H1 (cell line): ENCODE measurements at regions not wholly inside any gene's neighbourhood (a gene's known extent, or its start where the extent isn't known, plus 50 kb on each side); places are given as distances from the start of the nearest gene placed in this dataset.

Source experiments
- CTCF ChIA-PET: fragments of 300-600 bp; sonication (Branson Sonifier 250); formaldehyde crosslinking; loops from one replicate; lab custom pipeline; 2021; ENCODE audit not compliant: partially characterized antibody; lab: Charles Lee
- POLR2A ChIA-PET: fragments of 300-600 bp; sonication (Branson Sonifier 250); formaldehyde crosslinking; loops from one replicate; lab custom pipeline; 2021; ENCODE audit warnings: inconsistent platforms; ENCODE audit not compliant: partially characterized antibody; lab: Charles Lee
- DNase-seq, 2 experiments: peaks; one replicate each; pipeline versions ENCODE4 v3.0.0 to v3.0.0-alpha.2; 2010 to 2022; ENCODE audit warnings: low spot score in 2 of 2, low read depth in 1 of 2, mixed read lengths in 1 of 2
- FAIRE-seq: peaks from 2 replicates; lab custom pipeline; 2011; peaks lifted over from hg19 to GRCh38; lab: Jason Lieb, UNC
- H2AFZ ChIP-seq: 2 replicates; pipeline ENCODE4 v1.8.1; 2012; ENCODE audit warnings: low read length, inconsistent platforms
- H2AK5ac ChIP-seq: 2 replicates; pipeline ENCODE4 v1.6.1; 2013; ENCODE audit warnings: low read depth, low read length
- H2BK120ac ChIP-seq: replicated peaks from 2 replicates; pipeline ENCODE3; 2013; ENCODE audit warnings: low read depth, low read length, inconsistent platforms
- H2BK12ac ChIP-seq: 2 replicates; pipeline ENCODE4 v1.6.1; 2013; ENCODE audit warnings: low read depth, low read length
- H2BK15ac ChIP-seq: 2 replicates; pipeline ENCODE4 v1.6.1; 2013; ENCODE audit warnings: low read length
- H2BK20ac ChIP-seq: 2 replicates; pipeline ENCODE4 v1.6.1; 2013; ENCODE audit warnings: low read length
- H2BK5ac ChIP-seq: 2 replicates; pipeline ENCODE4 v1.6.1; 2013; ENCODE audit warnings: low read depth, low read length
- H3K14ac ChIP-seq: 2 replicates; pipeline ENCODE4 v1.6.1; 2013; ENCODE audit warnings: inconsistent platforms; ENCODE audit not compliant: insufficient read length
- H3K18ac ChIP-seq: 2 replicates; pipeline ENCODE4 v1.6.1; 2013; ENCODE audit warnings: low read length; ENCODE audit errors: extremely low read depth
- H3K23ac ChIP-seq: 2 replicates; pipeline ENCODE4 v1.6.1; 2013; ENCODE audit warnings: inconsistent platforms; ENCODE audit not compliant: insufficient read length
- H3K23me2 ChIP-seq: 2 replicates; pipeline ENCODE4 v1.6.1; 2013; ENCODE audit warnings: low read depth, low read length
- H3K27ac ChIP-seq: 2 replicates; pipeline ENCODE4 v1.6.1; 2011; ENCODE audit warnings: low read depth, low read length, inconsistent platforms
- H3K27me3 ChIP-seq, 4 experiments: replicated peaks in 1 of 4; 1 replicate in 1 of 4; 2 replicates in 3 of 4; pipeline versions ENCODE4 v1.6.1 to v1.8.1; 2011 to 2013; ENCODE audit warnings: low read length in 3 of 4, mild to moderate bottlenecking in 3 of 4, inconsistent platforms in 2 of 4, mixed read lengths in 2 of 4, moderate library complexity in 1 of 4; ENCODE audit not compliant: control insufficient read depth in 3 of 4, insufficient read depth in 3 of 4; ENCODE audit errors: extremely low read depth in 1 of 4
- H3K36me3 ChIP-seq, 4 experiments: 2 replicates each; pipeline versions ENCODE4 v1.6.1 to v1.8.1; 2011 to 2013; ENCODE audit warnings: mild to moderate bottlenecking in 4 of 4, low read length in 3 of 4, moderate library complexity in 2 of 4, control low read depth in 1 of 4, inconsistent platforms in 1 of 4; ENCODE audit not compliant: insufficient read depth in 4 of 4, control insufficient read depth in 2 of 4
- H3K4ac ChIP-seq: replicated peaks from 2 replicates; pipeline ENCODE3; 2013; ENCODE audit warnings: low read length, low read depth, mixed read lengths, inconsistent platforms; ENCODE audit not compliant: insufficient read length
- H3K4me1 ChIP-seq, 4 experiments: replicated peaks in 1 of 4; 1 replicate in 1 of 4; 2 replicates in 3 of 4; pipeline versions ENCODE4 v1.6.1 to v1.8.1; 2011 to 2013; ENCODE audit warnings: low read length in 3 of 4, inconsistent platforms in 2 of 4, mixed read lengths in 1 of 4; ENCODE audit not compliant: insufficient read depth in 4 of 4, control insufficient read depth in 3 of 4
- H3K4me2 ChIP-seq, 2 experiments: 2 replicates each; pipeline versions ENCODE4 v1.6.1 to v1.8.1; 2011 to 2013; ENCODE audit warnings: low read depth in 2 of 2, low read length in 2 of 2, control low read depth in 1 of 2, inconsistent platforms in 1 of 2, mild to moderate bottlenecking in 1 of 2; ENCODE audit not compliant: insufficient read depth in 1 of 2
- H3K4me3 ChIP-seq, 4 experiments: fragments of 200-600, 300-600 bp in 1 of 4; sonication (generic), shearing (Covaris generic), sonication (Bioruptor Twin) in 1 of 4; 2 replicates each; pipeline versions ENCODE4 v1.5.1 to v1.8.1; 2011 to 2016; ENCODE audit warnings: low read length in 4 of 4, low read depth in 3 of 4, control low read depth in 2 of 4, inconsistent platforms in 2 of 4, mild to moderate bottlenecking in 2 of 4, mixed read lengths in 1 of 4, moderate library complexity in 1 of 4; ENCODE audit not compliant: insufficient read depth in 2 of 4; ENCODE audit errors: extremely low read depth in 1 of 4
- H3K56ac ChIP-seq: replicated peaks from 2 replicates; pipeline ENCODE3; 2013; ENCODE audit warnings: low read depth, mild to moderate bottlenecking, mixed read lengths, low read length, inconsistent platforms; ENCODE audit not compliant: insufficient read length
- H3K79me1 ChIP-seq: 2 replicates; pipeline ENCODE4 v1.6.1; 2013; ENCODE audit warnings: low read depth, low read length, control low read depth
- H3K79me2 ChIP-seq, 2 experiments: 2 replicates each; pipeline versions ENCODE4 v1.6.1 to v1.8.1; 2012 to 2013; ENCODE audit warnings: low read length in 2 of 2, mild to moderate bottlenecking in 2 of 2, inconsistent platforms in 1 of 2; ENCODE audit not compliant: insufficient read depth in 2 of 2, control insufficient read depth in 1 of 2
- H3K9ac ChIP-seq, 4 experiments: replicated peaks in 1 of 4; 1 replicate in 1 of 4; 2 replicates in 3 of 4; pipeline versions ENCODE4 v1.6.1 to v1.8.1; 2011 to 2013; ENCODE audit warnings: low read depth in 3 of 4, low read length in 3 of 4, control low read depth in 2 of 4, mild to moderate bottlenecking in 2 of 4, moderate library complexity in 2 of 4, inconsistent platforms in 1 of 4; ENCODE audit errors: extremely low read depth in 1 of 4
- H3K9me3 ChIP-seq, 2 experiments: 2 replicates each; pipeline versions ENCODE4 v1.6.1 to v1.8.1; 2012 to 2013; ENCODE audit warnings: mild to moderate bottlenecking in 2 of 2, moderate library complexity in 2 of 2, control low read depth in 1 of 2, inconsistent platforms in 1 of 2, low read depth in 1 of 2, low read length in 1 of 2, mixed read lengths in 1 of 2; ENCODE audit not compliant: insufficient read depth in 2 of 2
- H4K20me1 ChIP-seq, 2 experiments: replicated peaks in 1 of 2; 2 replicates each; pipeline versions ENCODE3 to v1.8.1; 2011 to 2013; ENCODE audit warnings: inconsistent platforms in 2 of 2, low read length in 2 of 2, mild to moderate bottlenecking in 1 of 2; ENCODE audit not compliant: insufficient read depth in 2 of 2, control insufficient read depth in 1 of 2
- H4K5ac ChIP-seq: 2 replicates; pipeline ENCODE4 v1.6.1; 2013; ENCODE audit warnings: low read length, low read depth, mixed read lengths, inconsistent platforms; ENCODE audit not compliant: insufficient read length
- H4K8ac ChIP-seq: 2 replicates; pipeline ENCODE4 v1.8.0; 2013; ENCODE audit warnings: mild to moderate bottlenecking, moderate library complexity, low read length, inconsistent platforms; ENCODE audit not compliant: insufficient read depth; ENCODE audit errors: extremely low read depth
- H4K91ac ChIP-seq: replicated peaks from 2 replicates; pipeline ENCODE3; 2013; ENCODE audit warnings: low read length, mixed read lengths, inconsistent platforms; ENCODE audit not compliant: insufficient read length
- EGR1 ChIP-seq: IDR thresholded peaks from 2 replicates; pipeline ENCODE4 v1.6.1; 2011; ENCODE audit warnings: low read depth, low read length, borderline replicate concordance
- JUN ChIP-seq: IDR thresholded peaks from 2 replicates; pipeline ENCODE4 v1.6.1; 2011; ENCODE audit warnings: low read depth, mild to moderate bottlenecking, improper control_type of control experiment, low read length
- NANOG ChIP-seq: IDR thresholded peaks from 2 replicates; pipeline ENCODE4 v1.6.1; 2011; ENCODE audit warnings: low read length, low read depth, mild to moderate bottlenecking, inconsistent platforms; ENCODE audit not compliant: insufficient read depth, poor library complexity, severe bottlenecking
- NRF1 ChIP-seq: IDR thresholded peaks from 2 replicates; pipeline ENCODE4 v1.6.1; 2011; ENCODE audit warnings: mild to moderate bottlenecking, low read depth, low read length, improper control_type of control experiment
- RBBP5 ChIP-seq: IDR thresholded peaks from 2 replicates; pipeline ENCODE4 v1.7.1; 2012; ENCODE audit warnings: low read depth, mild to moderate bottlenecking, inconsistent platforms, low read length, moderate library complexity, borderline replicate concordance
- SAP30 ChIP-seq: fragments of 300-600 bp; sonication (generic); IDR thresholded peaks from 2 replicates; pipeline ENCODE4 v1.7.1; 2012; ENCODE audit warnings: low read length, moderate library complexity, mild to moderate bottlenecking, inconsistent platforms; ENCODE audit not compliant: insufficient read depth, insufficient replicate concordance
- SIRT6 ChIP-seq: IDR thresholded peaks from one replicate; pipeline ENCODE4 v1.7.1; 2012; ENCODE audit warnings: low read length, inconsistent platforms
- TEAD4 ChIP-seq: IDR thresholded peaks from 2 replicates; pipeline ENCODE4 v1.6.1; 2012; ENCODE audit warnings: low read depth, low read length, inconsistent platforms, mixed read lengths
- WGBS, 2 experiments: shearing (Covaris generic) in 1 of 2; methylation state at CpG; one replicate each; pipeline versions ENCODE4 v1.1.6 to v1.1.7; 2013 to 2015; ENCODE audit warnings: low lambda C conversion rate in 2 of 2, mixed read lengths in 2 of 2, inconsistent platforms in 1 of 2, low coverage in 1 of 2, missing lambda C conversion rate in 1 of 2; ENCODE audit not compliant: insufficient replicate concordance in 2 of 2, insufficient coverage in 1 of 2, insufficient read length in 1 of 2; ENCODE audit errors: extremely low coverage in 1 of 2, missing lambda C conversion rate in 1 of 2; 5-methylcytosine and 5-hydroxymethylcytosine counted together

DNA sequence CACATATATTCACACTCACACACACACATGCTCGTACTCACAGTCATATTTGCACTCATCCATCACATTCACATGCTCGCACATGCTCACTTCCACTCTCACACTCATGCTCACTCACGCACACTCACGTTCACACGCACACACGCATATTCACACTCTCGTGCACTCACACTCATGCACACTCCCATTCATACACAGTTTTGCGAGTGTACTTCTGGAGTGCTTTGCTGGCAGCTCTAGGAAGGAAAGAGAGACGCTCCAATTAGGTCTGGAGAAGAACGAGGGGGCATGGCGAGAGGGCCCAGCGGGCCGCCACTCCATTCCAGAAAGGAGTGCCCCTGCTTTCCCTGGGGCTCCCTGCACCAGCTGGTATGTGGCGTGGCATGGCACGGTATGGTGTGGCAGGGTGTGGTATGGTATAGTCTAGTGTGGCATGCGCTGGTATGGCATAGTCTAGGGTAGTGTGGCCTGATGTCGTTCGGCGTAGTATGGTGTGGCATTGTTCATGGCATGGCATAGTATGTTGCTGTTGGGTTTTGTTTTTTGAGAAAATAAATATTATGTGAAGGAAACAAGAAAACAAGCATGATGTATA lies 216.8 kb upstream of the CDYL start:
- Histone ChIP-seq H2AFZ (no peak overlapping the region), H3K4me3 (no peak overlapping the region), H2BK120ac (no peak overlapping the region), H4K8ac (no peak overlapping the region), H3K36me3 (no peaks in the 10 kb centered on the region), H3K79me1 (no peaks in the 10 kb centered on the region), H3K4me2 (no peak overlapping the region), H3K9ac (no peak overlapping the region; a peak in 1 of 7 replicates), H2BK12ac (no peak overlapping the region), H2BK15ac (no peak overlapping the region), H3K27ac (no peak overlapping the region), H2BK20ac (no peak overlapping the region), H2AK5ac (no peak overlapping the region), H4K91ac (no peak overlapping the region), H3K4me1 (no peaks in the 10 kb centered on the region), H3K23ac (no peak overlapping the region), H3K56ac (no peak overlapping the region), H4K20me1 (no peaks in the 10 kb centered on the region), H3K23me2 (no peaks in the 10 kb centered on the region), H3K18ac (no peak overlapping the region), H2BK5ac (no peak overlapping the region), H3K14ac (no peak overlapping the region), H4K5ac (no peak overlapping the region), H3K4ac (no peak overlapping the region), H3K79me2 (no peaks in the 10 kb centered on the region), H3K27me3 (no peaks in the 10 kb centered on the region), H3K9me3 (no peaks in the 10 kb centered on the region)
- WGBS, 2 experiments: 92 to 100% methylated on average over 5 to 19 of the region's 19 CpGs
- TF ChIP-seq NANOG (no peak), RBBP5 (no peak), EGR1 (no peak), SIRT6 (no peak), SAP30 (no peak), JUN (no peak), NRF1 (no peak), TEAD4 (no peak)
- no peak for DNase-seq
- ChIA-PET CTCF (interaction anchor here (2.0 kb wide), 1 partner anchor 8 kb away, joined by 5 read pairs; no protein-coding TSS in a partner anchor), POLR2A (no interaction called here)
- FAIRE-seq: no peak
